HG03575 (cell line): ENCODE measurements at regions not wholly inside any gene's neighbourhood (a gene's known extent, or its start where the extent isn't known, plus 50 kb on each side); places are given as distances from the start of the nearest gene placed in this dataset.

ENCODE experiments used
- ATAC-seq: cut with Tn5 transposase; IDR thresholded peaks from one replicate; pipeline ENCODE4 v1.9.1; 2021; ENCODE audit not compliant: unreplicated experiment, insufficient number of reproducible peaks, low FRiP score; ENCODE audit errors: extremely low read depth

GRCh38 chr3:16824081-16824696 is 60.6 kb upstream of the PLCL2 start:
- peak; percentile 44 for ATAC-seq

GRCh38 chr3:16825617-16826204 is 59.0 kb upstream of the PLCL2 start:
- no peak for ATAC-seq

GRCh38 chr3:16828815-16829214 is 55.9 kb upstream of the PLCL2 start:
- no peak for ATAC-seq

GRCh38 chr3:16831846-16832245 is 52.9 kb upstream of the PLCL2 start:
- ATAC-seq = no peak

GRCh38 chr3:16834214-16834613 is 50.5 kb upstream of the PLCL2 start:
- ATAC-seq = no peak

GRCh38 chr3:16834753-16835152 is 50.0 kb upstream of the PLCL2 start:
- no peak for ATAC-seq
